HT1080 (cell line): ENCODE measurements at regions not wholly inside any gene's neighbourhood (a gene's known extent, or its start where the extent isn't known, plus 50 kb on each side); places are given as distances from the start of the nearest gene placed in this dataset.

Source experiments
- DNase-seq: peaks from one replicate; pipeline ENCODE4 v3.0.0-alpha.2; 2015; ENCODE audit warnings: low read depth

- no peak for DNase-seq
Observed at GRCh38 chr6:169083508-169083874, 170.2 kb downstream of the THBS2 start.

DNA sequence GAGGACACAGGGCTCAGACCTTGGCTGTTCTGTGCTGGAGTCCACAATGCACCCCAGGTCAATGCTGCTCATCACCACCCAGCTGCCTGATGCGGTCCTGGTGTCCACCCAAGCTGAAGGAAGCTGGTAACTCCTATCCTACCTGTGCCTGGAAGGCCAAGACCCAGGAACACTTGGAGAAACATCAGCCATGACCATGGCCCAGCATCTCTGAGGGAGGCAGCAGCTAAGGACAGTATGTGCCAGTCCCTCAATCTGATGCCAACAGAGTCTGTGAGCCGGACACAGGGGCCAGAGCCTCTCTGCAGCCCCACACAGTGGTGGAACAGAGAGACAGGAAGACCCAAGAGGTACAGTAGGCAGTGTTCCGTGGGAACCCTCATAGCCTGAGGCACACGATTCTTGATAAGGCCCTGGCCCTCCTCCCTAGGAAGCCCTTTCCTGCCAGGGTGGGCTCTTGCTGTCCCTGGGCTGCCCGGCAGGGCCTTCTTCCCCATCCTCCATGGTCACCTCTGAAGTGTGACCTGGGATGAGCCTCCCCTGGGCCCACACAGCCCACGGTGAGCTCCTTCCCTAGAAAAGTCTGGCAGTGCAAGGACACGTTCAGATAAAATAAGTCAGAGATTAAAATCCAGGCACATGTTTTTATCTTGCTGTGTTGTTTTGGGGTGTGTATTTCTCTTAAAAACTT, 170.7 kb downstream of the THBS2 start:
- DNase-seq = no peak

DNA sequence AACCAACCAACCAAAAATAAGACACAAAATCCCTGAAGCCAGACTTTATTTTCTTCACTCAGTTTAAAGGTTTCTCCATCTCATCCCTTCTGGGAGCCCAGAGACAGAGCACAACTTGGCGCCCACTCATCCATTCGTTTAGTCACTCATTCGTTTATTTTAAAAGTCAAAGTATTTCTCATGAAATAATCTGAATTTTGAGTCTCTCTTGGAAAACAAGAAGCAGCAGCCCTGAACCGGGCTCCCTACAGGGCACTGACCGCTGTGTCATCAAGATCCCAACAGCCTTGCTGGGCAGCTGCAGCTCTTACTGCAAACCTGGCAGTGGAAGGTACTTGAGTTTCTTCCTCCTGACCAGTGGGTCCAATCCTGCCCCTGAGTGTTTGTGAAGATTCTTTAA, 171.6 kb downstream of the THBS2 start:
- no peak for DNase-seq

- no peak for DNase-seq
Observed at GRCh38 chr6:169081248-169081647, 172.4 kb downstream of the THBS2 start.

GRCh38 chr6:169079650-169080049, 174.0 kb downstream of the THBS2 start:
- DNase-seq = no peak

GRCh38 chr6:169078399-169079145, 175.1 kb downstream of the THBS2 start:
- no peak for DNase-seq

GRCh38 chr6:169075915-169076654, 177.6 kb downstream of the THBS2 start:
- no peak for DNase-seq

- DNase-seq = no peak
Observed at GRCh38 chr6:169075211-169075914, 178.3 kb downstream of the THBS2 start.

DNA sequence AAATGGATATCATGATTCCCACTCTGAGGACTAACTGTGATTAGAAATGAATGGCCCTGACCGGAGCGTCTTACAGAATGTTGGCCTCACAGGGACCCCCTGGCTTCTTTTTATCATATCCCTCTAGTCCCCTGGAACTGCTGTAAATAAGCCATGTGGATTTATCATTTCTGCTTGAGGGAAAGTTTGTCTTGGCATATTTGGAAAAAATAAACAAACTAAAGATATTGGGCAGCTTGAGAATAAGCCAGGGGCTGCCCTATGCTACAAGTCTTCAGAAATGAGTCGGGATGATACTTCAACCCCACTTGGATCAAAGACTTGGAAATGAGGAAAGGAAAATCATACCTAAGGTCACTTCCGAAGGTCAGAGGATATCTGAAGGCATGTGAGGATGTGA, 179.1 kb downstream of the THBS2 start:
- DNase-seq = no peak

- DNase-seq = no peak
Observed at GRCh38 chr6:169073311-169073710, 180.3 kb downstream of the THBS2 start.

- DNase-seq = no peak
Observed at GRCh38 chr6:169072127-169073042, 181.3 kb downstream of the THBS2 start.

DNA sequence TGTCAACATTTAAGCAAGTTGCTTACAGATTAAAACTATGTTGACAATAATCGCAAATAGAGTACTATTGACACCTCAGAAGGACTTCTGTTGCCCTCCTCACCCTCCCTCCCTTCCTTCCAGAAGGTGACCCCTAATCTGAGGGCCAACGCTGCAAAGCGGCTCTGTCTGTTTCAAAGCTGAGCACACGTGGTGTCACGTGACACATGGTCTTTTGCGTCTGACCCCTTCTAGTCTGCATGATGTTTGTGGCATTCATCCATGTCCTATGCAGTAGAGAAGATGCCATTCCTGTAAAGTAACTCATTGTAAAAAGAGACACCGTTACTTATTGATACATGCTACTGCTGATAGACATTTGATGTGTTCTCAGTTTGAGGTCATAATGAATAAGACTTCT, 182.3 kb downstream of the THBS2 start:
- no peak for DNase-seq

DNA sequence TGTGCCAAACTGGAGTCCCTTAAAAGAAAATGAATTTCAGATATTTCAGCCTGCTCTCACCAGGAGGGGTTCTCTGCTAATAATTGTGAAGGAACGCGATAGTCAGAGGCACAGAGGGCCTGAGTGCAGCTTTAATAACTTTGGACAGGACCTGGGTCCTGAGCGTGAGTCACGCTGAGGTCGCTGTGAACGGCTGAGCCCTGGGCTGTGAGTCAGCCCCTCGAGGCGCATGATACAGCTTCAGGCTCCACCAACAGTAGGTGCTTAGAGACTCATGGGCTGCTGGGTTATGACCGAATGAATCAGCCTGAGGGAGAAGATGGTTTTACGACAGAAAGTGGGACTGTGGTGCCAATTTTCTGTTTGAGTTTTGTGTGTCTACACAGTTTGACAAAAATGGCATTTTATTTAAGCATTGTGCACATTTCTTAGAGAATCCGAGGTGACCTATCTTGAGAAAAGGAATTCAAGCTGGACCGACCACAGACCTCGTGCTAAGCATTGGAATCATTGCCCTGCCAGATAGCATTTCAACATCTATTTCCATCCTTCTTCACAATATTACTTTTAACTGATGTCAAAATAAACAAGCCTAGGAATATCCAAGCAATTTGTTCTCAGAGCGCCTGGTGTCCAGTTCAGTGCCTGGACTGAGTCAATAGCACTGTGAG, 183.0 kb downstream of the THBS2 start:
- peak; percentile 98 for DNase-seq

DNA sequence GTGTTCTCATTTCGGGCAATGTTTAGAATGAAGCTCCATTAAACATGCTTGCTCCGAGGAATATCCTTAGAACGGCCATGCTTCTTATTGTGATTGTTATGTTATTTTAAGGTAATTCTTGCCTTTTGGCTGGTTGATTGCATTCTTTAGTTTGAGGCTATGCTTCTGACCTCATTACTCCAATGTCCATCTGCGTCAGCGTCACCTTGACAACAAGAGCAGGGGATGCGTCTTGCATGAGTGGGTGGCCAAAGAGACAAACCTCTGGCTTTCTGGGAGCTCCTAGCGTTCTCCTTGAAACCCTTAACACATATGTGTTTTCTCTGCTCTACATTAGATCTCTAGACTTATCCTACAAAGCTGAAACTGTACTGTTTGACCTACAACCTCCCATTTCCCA, 184.3 kb downstream of the THBS2 start:
- DNase-seq = no peak

GRCh38 chr6:169064194-169064593, 189.5 kb downstream of the THBS2 start:
- no peak for DNase-seq

DNA sequence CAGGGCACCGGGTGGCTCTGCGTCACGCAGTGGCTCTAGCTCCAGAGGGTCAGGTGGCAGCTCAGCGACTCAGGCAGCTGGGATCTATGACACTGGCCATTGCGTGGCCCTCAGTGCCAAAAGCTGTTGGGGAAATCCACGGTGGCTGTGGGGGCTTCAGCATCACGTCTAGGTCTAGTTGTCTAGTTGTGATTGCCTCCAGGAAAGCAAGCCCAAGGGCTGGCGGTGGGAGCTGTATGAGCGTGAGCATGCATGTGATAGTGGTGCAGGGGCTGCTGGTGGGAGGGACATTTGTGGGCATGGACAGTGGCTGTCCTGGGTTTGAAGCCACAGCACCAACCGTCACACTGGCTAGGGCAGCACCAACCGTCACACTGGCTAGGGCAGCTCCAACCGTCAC, 191.4 kb downstream of the THBS2 start:
- no peak for DNase-seq

GRCh38 chr6:169058634-169059033, 195.0 kb downstream of the THBS2 start:
- DNase-seq = no peak

DNA sequence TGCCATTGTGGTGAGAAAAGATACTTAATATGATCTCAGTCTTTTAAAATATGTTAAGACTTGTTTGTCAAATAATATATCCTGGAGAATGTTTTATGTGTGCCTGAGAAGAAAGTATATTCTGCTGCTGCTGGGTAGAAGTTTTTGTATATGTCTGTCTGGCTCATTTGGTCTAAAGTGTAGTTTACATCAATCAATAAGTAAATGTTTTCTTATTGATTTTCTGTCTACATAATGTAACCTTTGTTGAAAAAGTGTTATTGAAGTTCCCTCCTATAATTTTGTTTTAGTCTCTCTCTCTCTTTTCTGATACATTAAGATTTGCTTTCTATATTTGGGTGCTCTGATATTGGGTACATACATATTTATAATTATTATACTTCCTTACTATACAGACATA, 201.2 kb downstream of the THBS2 start:
- DNase-seq = no peak

DNA sequence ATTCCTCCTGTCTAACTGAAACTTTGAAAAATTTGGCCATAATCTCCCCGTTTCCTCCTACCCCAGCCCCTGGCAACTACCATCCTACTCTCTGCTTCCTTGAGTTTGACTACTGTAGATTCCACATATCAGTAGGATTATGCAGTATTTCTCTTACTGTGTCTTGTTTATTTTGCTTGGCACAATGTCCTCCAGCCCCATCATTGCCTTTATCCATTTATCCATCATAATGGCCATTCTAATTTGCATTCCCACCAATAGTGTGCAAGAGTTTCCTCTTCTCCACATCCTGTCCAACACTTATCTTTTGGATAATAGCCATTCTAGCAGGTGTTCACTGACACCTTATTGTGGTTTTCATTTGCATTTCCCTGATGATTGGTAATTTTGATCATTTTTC, 202.3 kb downstream of the THBS2 start:
- DNase-seq = no peak

GRCh38 chr6:169048865-169049205, 204.8 kb downstream of the THBS2 start:
- no peak for DNase-seq
